HL-60 (cell line): ENCODE measurements at regions not wholly inside any gene's neighbourhood (a gene's known extent, or its start where the extent isn't known, plus 50 kb on each side); places are given as distances from the start of the nearest gene placed in this dataset.

ENCODE experiments used
- CTCF ChIP-seq: IDR thresholded peaks from one replicate; pipeline ENCODE4 v1.5.1; 2011; ENCODE audit warnings: low read length, control low read depth, inconsistent platforms; ENCODE audit not compliant: insufficient read depth
- GABPA ChIP-seq: IDR thresholded peaks from 2 replicates; pipeline ENCODE4 v1.6.1; 2012; ENCODE audit warnings: low read depth
- REST ChIP-seq: IDR thresholded peaks from 2 replicates; pipeline ENCODE4 v1.6.1; 2012; ENCODE audit warnings: low read depth; ENCODE audit not compliant: insufficient replicate concordance
- SPI1 ChIP-seq: IDR thresholded peaks from 2 replicates; pipeline ENCODE4 v1.6.1; 2012; ENCODE audit warnings: low read depth, mild to moderate bottlenecking, borderline replicate concordance

GRCh38 chr3:95210878-95211277, 1148.0 kb downstream of the NSUN3 start:
- TF ChIP-seq CTCF (no peak), GABPA (no peak), REST (no peak), SPI1 (no peak)
